ENCODE measurements at regions not wholly inside any gene's neighbourhood (a gene's known extent, or its start where the extent isn't known, plus 50 kb on each side); places are given as distances from the start of the nearest gene placed in this dataset.

GRCh38 chr11:70810681-70811080 is 412.4 kb downstream of the CTTN start:
- no peak for DNase-seq

DNA sequence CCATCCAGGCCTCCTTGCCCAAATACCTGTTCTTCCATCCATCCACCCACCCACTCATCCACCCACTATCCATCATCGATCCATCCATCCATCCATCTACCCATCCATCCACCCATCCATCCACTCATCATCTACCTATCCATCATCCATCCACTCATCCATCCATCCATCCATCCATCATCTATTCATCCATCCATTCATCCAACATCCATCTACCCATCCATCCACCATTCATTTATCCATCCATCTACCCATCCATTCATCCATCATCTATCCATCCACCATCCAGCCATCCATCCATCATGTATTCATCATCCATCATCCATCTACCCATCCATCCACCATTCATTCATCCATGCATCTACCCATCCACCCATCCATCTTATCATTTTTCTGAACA is 413.2 kb downstream of the CTTN start:
- no peak for DNase-seq

DNA sequence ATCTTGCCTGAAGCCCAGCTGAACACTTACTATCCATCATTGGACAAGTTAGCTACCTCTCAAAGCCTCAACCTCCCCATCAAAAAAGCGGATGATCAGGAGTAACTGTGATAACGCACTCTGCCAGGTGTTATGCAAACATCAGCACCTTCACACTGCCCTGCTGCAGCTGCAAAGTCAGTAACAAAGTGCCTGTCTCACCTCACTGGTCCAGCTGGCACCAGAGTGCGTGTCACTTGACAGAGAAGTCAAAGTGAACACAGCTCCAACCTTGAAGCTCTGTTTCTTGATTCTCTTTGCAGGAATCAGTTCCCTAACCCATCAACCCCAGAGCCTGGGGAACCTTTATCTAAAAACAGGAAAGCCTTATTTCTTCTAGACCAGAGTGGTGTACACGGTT is 413.6 kb downstream of the CTTN start:
- no peak for DNase-seq

- DNase-seq: no peak
Measured at GRCh38 chr11:70812472-70812871, 414.1 kb downstream of the CTTN start.

DNA sequence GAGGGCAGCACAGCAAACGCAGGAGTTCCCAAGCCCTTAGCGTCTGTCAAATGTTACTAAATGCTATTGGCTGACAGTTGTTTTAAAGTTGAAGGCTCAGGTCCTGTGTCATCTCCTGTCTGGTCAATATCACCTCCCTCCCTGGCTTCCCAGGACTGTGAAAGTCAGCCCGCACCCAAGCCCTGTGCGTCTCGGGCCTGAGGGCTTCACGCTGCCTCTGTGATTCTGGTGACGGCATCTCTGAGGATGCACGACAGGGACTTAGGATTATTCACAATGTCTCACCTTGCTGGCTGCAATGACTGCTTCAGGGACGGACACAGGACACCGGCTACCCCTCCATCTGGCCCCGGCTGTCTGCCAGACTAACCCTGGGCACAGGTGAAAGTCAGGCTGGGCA is 415.3 kb downstream of the CTTN start:
- no peak for DNase-seq

DNA sequence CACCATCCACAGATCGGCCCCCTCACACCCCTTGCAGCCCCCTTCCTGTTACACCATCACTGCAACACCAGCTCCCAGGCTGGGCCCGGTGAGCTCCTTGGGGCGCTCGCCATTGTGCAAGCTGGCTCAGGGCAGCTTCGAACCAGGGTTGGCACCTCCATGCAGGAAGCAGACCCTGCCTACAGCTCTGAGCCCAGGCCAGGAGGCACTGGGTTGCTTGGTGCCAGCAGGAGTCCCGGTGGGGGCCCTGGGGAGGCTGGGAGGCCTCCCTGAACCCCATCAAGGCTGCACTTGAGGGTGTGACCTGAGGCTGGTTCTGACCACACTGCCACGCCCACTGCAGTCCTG is 417.1 kb downstream of the CTTN start:
- DNase-seq: no peak

GRCh38 chr11:70816156-70816678 is 417.9 kb downstream of the CTTN start:
- no peak for DNase-seq

GRCh38 chr11:70818351-70818750 is 420.0 kb downstream of the CTTN start:
- no peak for DNase-seq

- DNase-seq: no peak
Measured at GRCh38 chr11:70819022-70819421, 420.7 kb downstream of the CTTN start.

DNA sequence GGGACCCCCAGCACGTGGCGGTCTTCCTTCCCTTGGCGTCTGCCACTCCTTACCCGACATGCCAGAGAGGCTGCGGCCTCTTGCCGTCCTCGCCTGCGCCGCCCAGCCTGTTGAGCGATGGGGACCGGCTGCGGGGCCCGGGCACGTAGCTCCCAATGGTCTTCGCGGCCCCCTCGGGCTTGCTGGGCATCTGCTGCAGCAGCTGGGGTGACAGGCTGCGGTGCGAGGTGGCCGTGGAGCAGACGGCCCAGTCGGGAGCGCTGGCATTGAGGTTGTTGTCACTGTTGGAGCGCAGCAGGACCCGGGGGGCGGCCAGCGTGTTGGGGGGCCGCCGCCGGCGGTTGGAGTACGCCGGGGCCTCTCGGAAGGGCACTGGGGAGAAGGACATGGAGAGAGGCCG is 422.0 kb downstream of the CTTN start:
- no peak for DNase-seq

GRCh38 chr11:70820712-70821111 is 422.4 kb downstream of the CTTN start:
- no peak for DNase-seq

DNA sequence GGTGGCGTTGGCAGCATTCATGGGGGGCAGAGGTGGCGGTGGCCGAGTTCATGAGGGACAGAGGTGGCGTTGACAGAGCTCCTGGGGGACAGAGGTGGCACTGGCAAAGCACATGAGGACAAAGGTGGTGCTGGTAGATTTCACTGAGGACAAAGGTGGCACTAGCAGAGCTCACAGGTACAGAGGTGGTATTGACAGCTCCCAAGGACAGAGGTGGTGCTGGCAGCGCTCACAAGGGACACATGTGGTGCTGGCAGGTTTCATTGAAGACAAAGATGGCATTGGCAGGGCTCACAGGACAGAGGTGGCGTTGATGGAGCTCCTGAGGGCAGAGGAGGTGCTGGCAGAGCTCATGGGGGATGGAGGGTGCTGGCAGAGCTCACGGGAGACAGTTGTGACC is 425.4 kb downstream of the CTTN start:
- no peak for DNase-seq

DNA sequence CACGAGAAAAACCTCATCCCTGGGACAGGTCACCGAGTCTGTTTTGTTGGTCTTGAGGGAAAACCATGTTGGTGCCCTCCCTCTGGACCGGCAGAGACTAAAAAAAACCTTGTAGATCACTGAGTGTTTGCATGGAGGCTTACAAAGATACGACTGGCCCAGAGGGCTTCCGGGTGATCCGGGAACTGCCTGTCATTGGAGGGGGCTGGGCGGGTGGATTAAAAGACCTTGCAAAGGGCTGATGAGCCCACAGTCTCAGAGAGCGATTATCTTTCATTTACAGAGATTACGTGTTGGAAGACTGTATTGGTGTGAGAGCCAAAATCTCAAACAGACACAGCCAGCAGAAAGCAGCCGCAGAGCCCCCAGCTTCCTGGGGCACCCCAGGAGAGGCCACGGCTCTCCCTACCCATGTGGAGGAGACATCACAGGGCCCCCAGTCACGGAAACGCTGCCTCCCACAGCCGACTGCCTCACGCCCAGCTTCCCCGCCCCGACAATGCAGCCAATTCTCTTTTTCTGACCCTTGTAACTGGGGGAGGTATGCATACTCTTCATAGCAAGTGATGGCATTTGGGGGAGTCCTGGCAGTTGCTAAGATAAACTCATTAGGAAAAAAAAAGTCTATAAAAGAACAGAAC is 426.4 kb downstream of the CTTN start:
- DNase-seq: no peak

DNA sequence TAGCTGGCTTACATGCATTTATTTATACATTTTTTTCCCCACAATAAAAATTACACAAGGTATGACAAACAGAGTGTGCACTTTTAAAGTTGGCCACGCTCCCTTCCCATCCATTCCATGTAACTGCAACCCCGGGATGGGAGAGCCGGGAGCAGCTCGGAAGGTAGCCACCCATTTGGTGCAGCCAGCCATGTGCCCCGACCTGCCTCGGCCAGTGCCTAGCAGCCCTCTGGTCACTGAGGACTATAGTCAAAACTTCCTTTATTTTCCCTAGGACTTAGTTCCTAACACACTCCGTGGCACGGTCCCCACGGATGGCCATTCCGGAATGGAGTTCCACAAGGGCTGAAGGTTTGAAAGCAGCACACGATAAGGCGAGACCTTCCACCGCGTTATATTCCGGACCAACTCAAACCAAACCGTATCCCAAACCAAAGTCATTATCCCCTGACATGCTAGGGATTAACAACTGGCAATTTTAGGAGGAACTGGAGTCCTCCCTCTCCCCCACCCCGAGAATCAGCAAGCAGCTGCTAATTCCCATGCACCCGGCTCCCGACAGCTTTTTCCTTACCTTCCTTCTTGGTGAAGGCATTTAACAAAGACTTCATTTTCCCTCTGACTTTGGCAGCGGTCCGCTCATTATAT is 426.4 kb downstream of the SHANK2 start:
- no peak for DNase-seq

GRCh38 chr11:70826541-70827335 is 425.6 kb downstream of the SHANK2 start:
- DNase-seq: no peak

- no peak for DNase-seq
Measured at GRCh38 chr11:70828593-70829082, 423.7 kb downstream of the SHANK2 start.

DNA sequence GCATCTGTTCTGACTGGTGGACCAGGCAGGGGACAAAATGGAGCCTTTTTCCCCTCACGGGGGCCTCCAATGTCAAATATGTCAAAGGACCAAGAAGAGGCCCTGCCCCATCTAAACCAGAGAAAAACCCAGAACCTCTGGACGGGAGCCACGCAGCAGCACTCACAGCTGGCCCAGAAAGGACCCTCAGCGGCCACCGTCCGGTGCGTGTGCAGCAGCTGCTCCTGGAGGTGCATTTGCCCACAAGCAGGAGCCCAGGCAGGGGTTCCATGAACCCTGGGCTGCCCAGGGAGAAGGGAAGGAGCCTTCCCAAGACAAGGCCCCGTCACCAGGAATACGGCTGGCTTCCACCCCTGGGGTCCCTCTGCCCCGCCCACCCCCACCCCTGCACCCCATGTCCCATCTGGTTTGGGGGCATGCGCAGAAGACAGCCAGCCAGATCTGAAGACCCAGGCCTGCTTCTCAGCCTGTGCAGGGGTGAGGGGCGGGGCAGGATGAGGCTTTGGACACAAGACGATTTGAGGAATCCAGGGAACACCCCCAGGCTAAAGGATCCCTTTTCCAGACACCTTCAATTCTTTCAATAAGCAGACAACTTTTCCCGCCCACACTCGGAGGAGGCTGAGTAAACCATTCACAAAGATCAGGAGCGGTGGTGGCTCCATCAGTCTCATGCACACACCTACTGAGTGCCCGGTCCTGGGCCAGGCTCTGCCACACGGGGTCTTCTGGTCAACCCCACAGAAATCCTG is 423.1 kb downstream of the SHANK2 start:
- DNase-seq: no peak

DNA sequence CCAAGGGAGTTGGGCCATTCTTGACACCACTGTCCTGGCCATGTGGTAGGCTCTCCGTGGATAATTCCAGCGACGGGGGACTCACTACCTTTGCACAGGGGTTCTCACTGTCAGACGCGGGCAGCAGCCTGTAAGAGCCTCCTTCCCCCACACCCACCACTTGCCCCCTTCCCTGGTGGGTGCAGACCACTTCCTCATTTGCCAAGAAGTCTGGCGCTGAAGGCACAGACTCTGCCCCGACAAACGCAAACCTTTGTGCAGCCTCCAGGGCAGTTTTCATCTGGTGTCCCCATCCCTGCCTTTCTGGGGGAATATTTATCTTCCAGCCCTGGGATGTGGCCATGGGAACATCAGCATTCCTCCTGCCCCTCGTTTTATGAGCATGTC is 422.5 kb downstream of the SHANK2 start:
- DNase-seq: no peak

- no peak for DNase-seq
Measured at GRCh38 chr11:70833011-70833410, 419.4 kb downstream of the SHANK2 start.

DNA sequence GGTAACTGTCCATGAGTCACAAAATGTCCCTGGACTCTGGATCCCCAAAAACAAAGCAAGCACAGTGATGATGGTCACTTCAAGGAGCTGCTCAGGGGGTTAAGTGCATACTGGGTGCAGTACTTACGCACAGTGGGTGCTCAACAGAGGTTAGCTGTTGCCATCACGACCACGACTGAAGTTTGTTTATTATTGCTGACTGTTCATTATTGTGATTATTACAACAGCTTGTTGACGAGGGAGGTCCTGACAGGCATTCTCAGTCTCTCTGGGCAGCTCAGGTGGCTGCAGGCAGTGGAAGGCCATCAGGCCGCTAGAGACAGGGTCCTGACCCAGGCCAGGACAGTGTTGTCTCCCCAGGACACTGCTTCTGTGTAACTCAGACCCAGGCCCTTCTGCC is 418.8 kb downstream of the SHANK2 start:
- no peak for DNase-seq

GRCh38 chr11:70834277-70834940 is 418.0 kb downstream of the SHANK2 start:
- no peak for DNase-seq

- no peak for DNase-seq
Measured at GRCh38 chr11:70834984-70835560, 417.3 kb downstream of the SHANK2 start.
